K562 (cell line): ENCODE measurements at regions not wholly inside any gene's neighbourhood (a gene's known extent, or its start where the extent isn't known, plus 50 kb on each side); places are given as distances from the start of the nearest gene placed in this dataset.

Experiments used
- ATAC-seq: fragments of 200-7000 bp; cut with Tn5 transposase; 3 replicates; pipeline ENCODE4 v1.9.1; 2020; ENCODE audit warnings: moderate library complexity
- BruUV-seq: library from RNA; stranded (reverse); fragments of 400-500 nt; replicated peaks from 2 replicates; lab custom pipeline; 2021; lab: Mats Ljungman, UMichigan
- CTCF ChIA-PET: fragments of 300-600 bp; formaldehyde crosslinking; extraction: SDS; loops from one replicate; lab custom pipeline; 2021; ENCODE audit warnings: low intra/inter-chr PET ratio; lab: Yijun Ruan, JAX
- POLR2A ChIA-PET: fragments of 300-600, 350-650 bp; sonication (Branson Sonifier 250); formaldehyde crosslinking; extraction: SDS; loops from one replicate; lab custom pipeline; 2021; ENCODE audit warnings: antibody characterized with exemption, inconsistent platforms; lab: Yijun Ruan, JAX
- DNase-seq, 4 experiments: peaks; one replicate each; pipeline versions ENCODE4 v3.0.0 to v3.0.0-alpha.2; 2011 to 2018; ENCODE audit warnings: low spot score in 3 of 4, mixed read lengths in 3 of 4; ENCODE audit errors: extremely low read depth in 1 of 4
- FAIRE-seq: peaks from 2 replicates; lab custom pipeline; 2011; peaks lifted over from hg19 to GRCh38; lab: Jason Lieb, UNC
- H2AFZ ChIP-seq: 2 replicates; pipeline ENCODE4 v1.6.0; 2011; ENCODE audit warnings: low read depth, low read length, control low read depth, inconsistent platforms
- H3K27ac ChIP-seq: fragments of 200-600 bp; 3 replicates; pipeline ENCODE4 v1.8.0; 2011; ENCODE audit warnings: low read depth, mild to moderate bottlenecking, control low read depth, inconsistent platforms, low read length, moderate library complexity, mixed read lengths; ENCODE audit errors: extremely low read depth
- H3K27me3 ChIP-seq, 2 experiments: fragments of 300-600 bp in 1 of 2; 2 replicates in 1 of 2; 3 replicates in 1 of 2; pipeline versions ENCODE4 v1.6.0 to v1.8.0; 2011; ENCODE audit warnings: inconsistent platforms in 2 of 2, low read length in 2 of 2, mild to moderate bottlenecking in 1 of 2, mixed read lengths in 1 of 2, moderate library complexity in 1 of 2; ENCODE audit not compliant: control insufficient read depth in 2 of 2, insufficient read depth in 2 of 2
- H3K36me3 ChIP-seq: fragments of 300-600 bp; 3 replicates; pipeline ENCODE4 v1.8.0; 2011; ENCODE audit warnings: mild to moderate bottlenecking, low read length, inconsistent platforms; ENCODE audit not compliant: control insufficient read depth, insufficient read depth
- H3K4me1 ChIP-seq, 2 experiments: fragments of 200-600 bp in 1 of 2; replicated peaks in 1 of 2; 2 replicates in 1 of 2; 3 replicates in 1 of 2; pipeline versions ENCODE4 v1.5.1 to v1.8.0; 2011; ENCODE audit warnings: inconsistent platforms in 2 of 2, low read length in 2 of 2, mild to moderate bottlenecking in 1 of 2, mixed read lengths in 1 of 2, moderate library complexity in 1 of 2; ENCODE audit not compliant: control insufficient read depth in 2 of 2, insufficient read depth in 2 of 2
- H3K4me2 ChIP-seq: 2 replicates; pipeline ENCODE4 v1.6.1; 2011; ENCODE audit warnings: low read length, control low read depth, inconsistent platforms, mixed read lengths; ENCODE audit not compliant: insufficient read depth
- H3K4me3 ChIP-seq: fragments of 200-600 bp; sonication (generic), shearing (Covaris generic); 2 replicates; pipeline ENCODE4 v1.5.1; 2016; ENCODE audit warnings: control low read depth, inconsistent platforms
- H3K79me2 ChIP-seq: fragments of 200-600 bp; 3 replicates; pipeline ENCODE4 v1.8.0; 2011; ENCODE audit warnings: low read length, inconsistent platforms; ENCODE audit not compliant: control insufficient read depth, insufficient read depth
- H3K9ac ChIP-seq, 2 experiments: 2 replicates each; pipeline versions ENCODE4 v1.6.0 to v1.6.1; 2011; ENCODE audit warnings: low read depth in 2 of 2, low read length in 2 of 2, control low read depth in 1 of 2, inconsistent platforms in 1 of 2, mild to moderate bottlenecking in 1 of 2, mixed read lengths in 1 of 2; ENCODE audit not compliant: insufficient read depth in 1 of 2
- H3K9me1 ChIP-seq: one replicate; pipeline ENCODE4 v1.6.0; 2011; ENCODE audit warnings: inconsistent platforms, mild to moderate bottlenecking, low read length, moderate library complexity; ENCODE audit not compliant: control insufficient read depth, insufficient read depth
- H3K9me3 ChIP-seq: replicated peaks from 2 replicates; pipeline ENCODE4 v1.5.1; 2011; ENCODE audit warnings: low read depth, low read length, inconsistent platforms; ENCODE audit not compliant: control insufficient read depth, insufficient read depth
- H4K20me1 ChIP-seq: replicated peaks from 2 replicates; pipeline ENCODE4 v1.6.1; 2011; ENCODE audit warnings: low read length, inconsistent platforms, mixed read lengths; ENCODE audit not compliant: control insufficient read depth, insufficient read depth
- BRF1 ChIP-seq: IDR thresholded peaks from 3 replicates; pipeline ENCODE4 v1.6.1; 2011; ENCODE audit warnings: borderline replicate concordance, mild to moderate bottlenecking; ENCODE audit not compliant: insufficient read length; ENCODE audit errors: extremely low read depth
- CBX1 ChIP-seq: sonication (generic); IDR thresholded peaks from 2 replicates; pipeline ENCODE4 v1.6.1; 2016; ENCODE audit warnings: antibody characterized with exemption, low read depth, mild to moderate bottlenecking
- CXXC5 ChIP-seq: fragments of 250-450 bp; sonication (Bioruptor Pico); IDR thresholded peaks from 2 replicates; pipeline ENCODE4 v1.8.0; 2022; ENCODE audit warnings: inconsistent platforms, mild to moderate bottlenecking, moderate library complexity
- FOXM1 ChIP-seq, 2 experiments: fragments of 450-650 bp in 1 of 2; sonication (generic) in 1 of 2; formaldehyde crosslinking in 1 of 2; IDR thresholded peaks; 2 replicates each; pipeline versions ENCODE4 v1.6.1 to v1.9.0; 2017 to 2022; ENCODE audit warnings: low read depth in 2 of 2, mild to moderate bottlenecking in 2 of 2, missing genetic modification reagents in 1 of 2, moderate library complexity in 1 of 2
- HEY1 ChIP-seq: fragments of 250-450 bp; sonication (Bioruptor Pico); IDR thresholded peaks from 2 replicates; pipeline ENCODE4 v1.5.0; 2020; ENCODE audit warnings: mild to moderate bottlenecking, moderate library complexity, borderline replicate concordance
- KAT7 ChIP-seq: sonication (generic); formaldehyde crosslinking; IDR thresholded peaks from 2 replicates; pipeline ENCODE4 v1.8.0; 2022; ENCODE audit warnings: missing genetic modification reagents, mild to moderate bottlenecking, borderline replicate concordance
- L3MBTL2 ChIP-seq: fragments of 450-650 bp; IDR thresholded peaks from 2 replicates; pipeline ENCODE4 v1.6.1; 2016; ENCODE audit warnings: mild to moderate bottlenecking, moderate library complexity
- MTA1 ChIP-seq: fragments of 450-650 bp; IDR thresholded peaks from 2 replicates; pipeline ENCODE4 v1.6.1; 2017; ENCODE audit warnings: borderline replicate concordance
- MYBL2 ChIP-seq, 2 experiments: fragments of 450-650 bp in 1 of 2; sonication (generic) in 1 of 2; formaldehyde crosslinking in 1 of 2; IDR thresholded peaks; 2 replicates each; pipeline versions ENCODE4 v1.6.1 to v1.8.1; 2017 to 2022; ENCODE audit warnings: borderline replicate concordance in 1 of 2, inconsistent platforms in 1 of 2, low read depth in 1 of 2, mild to moderate bottlenecking in 1 of 2, missing genetic modification reagents in 1 of 2, moderate library complexity in 1 of 2
- NUFIP1 ChIP-seq: fragments of 450-650 bp; IDR thresholded peaks from 2 replicates; pipeline ENCODE4 v1.6.1; 2018; ENCODE audit not compliant: partially characterized antibody
- RNF2 ChIP-seq: sonication (generic); IDR thresholded peaks from 2 replicates; pipeline ENCODE4 v1.6.1; 2016
- SMARCA4 ChIP-seq: fragments of 450-650 bp; IDR thresholded peaks from 2 replicates; pipeline ENCODE4 v1.6.1; 2016
- SPI1 ChIP-seq: IDR thresholded peaks from 2 replicates; pipeline ENCODE4 v1.6.1; 2011; ENCODE audit warnings: low read depth, low read length, control low read depth, borderline replicate concordance
- SRSF1 ChIP-seq: fragments of 200-400 bp; formaldehyde crosslinking; IDR thresholded peaks from 2 replicates; pipeline ENCODE4 v1.6.1; 2017; ENCODE audit warnings: mild to moderate bottlenecking, low read depth, low read length, moderate library complexity
- USF2 ChIP-seq: sonication (generic); formaldehyde crosslinking; IDR thresholded peaks from 2 replicates; pipeline ENCODE4 v1.5.0; 2020; ENCODE audit warnings: missing genetic modification reagents
- ZNF79 ChIP-seq: fragments of 250-450 bp; sonication (Bioruptor Pico); IDR thresholded peaks from 2 replicates; pipeline ENCODE4 v1.4.0; 2020; ENCODE audit warnings: low read depth, mild to moderate bottlenecking, moderate library complexity
- ZZZ3 ChIP-seq: fragments of 450-650 bp; IDR thresholded peaks from 2 replicates; pipeline ENCODE4 v1.6.1; 2016; ENCODE audit warnings: antibody characterized with exemption, mild to moderate bottlenecking, moderate library complexity
- WGBS: fragments of 100-300 bp; shearing (Covaris generic); methylation state at CpG from one replicate; pipeline ENCODE4 v1.1.6; 2016; ENCODE audit warnings: low coverage, mixed read lengths; ENCODE audit not compliant: insufficient coverage; ENCODE audit errors: missing lambda C conversion rate; 5-methylcytosine and 5-hydroxymethylcytosine counted together
- in situ Hi-C: fragments of 300-500 bp; cut with MboI; formaldehyde crosslinking; loops from 4 replicates; pipeline ENCODE4 v1.15.0; 2018; ENCODE audit warnings: inconsistent platforms, mixed read lengths
- intact Hi-C: fragments of 100-400 bp; cut with micrococcal nuclease; formaldehyde crosslinking; loops from 2 replicates; pipeline ENCODE4 v1.14.2; 2022
- TF ChIP-seq, protein P1 (sequence below), 3 experiments: IDR thresholded peaks in 2 of 3; conservative IDR thresholded peaks in 1 of 3; 2 replicates each; pipeline ENCODE4 v1.5.1; 2011 to 2012; ENCODE audit warnings: low read length in 3 of 3, mild to moderate bottlenecking in 3 of 3, control low read depth in 2 of 3, improper control_type of control experiment in 1 of 3, inconsistent platforms in 1 of 3, low read depth in 1 of 3, mixed read lengths in 1 of 3, moderate library complexity in 1 of 3; ENCODE audit not compliant: insufficient read depth in 2 of 3

GRCh38 chr17:22517716-22518115 lies 825.4 kb downstream of the KCNJ18 start (continued):
- TF ChIP-seq, protein P1, sequence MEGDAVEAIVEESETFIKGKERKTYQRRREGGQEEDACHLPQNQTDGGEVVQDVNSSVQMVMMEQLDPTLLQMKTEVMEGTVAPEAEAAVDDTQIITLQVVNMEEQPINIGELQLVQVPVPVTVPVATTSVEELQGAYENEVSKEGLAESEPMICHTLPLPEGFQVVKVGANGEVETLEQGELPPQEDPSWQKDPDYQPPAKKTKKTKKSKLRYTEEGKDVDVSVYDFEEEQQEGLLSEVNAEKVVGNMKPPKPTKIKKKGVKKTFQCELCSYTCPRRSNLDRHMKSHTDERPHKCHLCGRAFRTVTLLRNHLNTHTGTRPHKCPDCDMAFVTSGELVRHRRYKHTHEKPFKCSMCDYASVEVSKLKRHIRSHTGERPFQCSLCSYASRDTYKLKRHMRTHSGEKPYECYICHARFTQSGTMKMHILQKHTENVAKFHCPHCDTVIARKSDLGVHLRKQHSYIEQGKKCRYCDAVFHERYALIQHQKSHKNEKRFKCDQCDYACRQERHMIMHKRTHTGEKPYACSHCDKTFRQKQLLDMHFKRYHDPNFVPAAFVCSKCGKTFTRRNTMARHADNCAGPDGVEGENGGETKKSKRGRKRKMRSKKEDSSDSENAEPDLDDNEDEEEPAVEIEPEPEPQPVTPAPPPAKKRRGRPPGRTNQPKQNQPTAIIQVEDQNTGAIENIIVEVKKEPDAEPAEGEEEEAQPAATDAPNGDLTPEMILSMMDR (IDR thresholded peaks at IDR 0.05 in 2 of 3, conservative IDR thresholded peaks at IDR 0.05 in 1 of 3; ENCODE audit: insufficient read depth in 2 of 3, low read depth in 1 of 3, low read length in 3 of 3) = peak; percentile 43 to 52 (median 45); a peak in 4 of 6 replicates
- TF ChIP-seq SPI1 (peak; percentile 90), L3MBTL2 (peak; percentile 94), HEY1 (CRISPR knock-in tag) (no peak), KAT7 (CRISPR knock-in tag) (no peak), USF2 (CRISPR knock-in tag) (peak; percentile 53), RNF2 (0 out of 2 replicates have a peak, but pooled peaks have one; percentile 30), MTA1 (no peak), CXXC5 (CRISPR knock-in tag) (peak; percentile 29; the same call in 1 of the 2 replicates)
- TF ChIP-seq, all 486 proteins: peak for 16

- no peak overlapping the region for H3K4me2 ChIP-seq
- no peaks in the 10 kb centered on the region for H3K27me3 ChIP-seq
- in situ Hi-C loops = no loop called here
- FAIRE-seq = no peak
- H3K9me1 ChIP-seq = no peaks in the 10 kb centered on the region
- H3K9me3 ChIP-seq = no peaks in the 10 kb centered on the region
- POLR2A ChIA-PET = no interaction called here
- no peak for DNase-seq
- peaks cover 0 to 7% of the 10 kb centered on the region in 2 experiments; a peak in 3 of 5 replicates for H3K4me1 ChIP-seq
- BruUV-seq = no TSS peak
- WGBS = 0% methylated on average over 8 of the region's 10 CpGs
- H4K20me1 ChIP-seq = no peaks in the 10 kb centered on the region
- no peak overlapping the region for H3K4me3 ChIP-seq
- no peaks in the 10 kb centered on the region for H3K36me3 ChIP-seq
- no peak for ATAC-seq
- H2AFZ ChIP-seq = no peak overlapping the region
- H3K9ac ChIP-seq = no peak overlapping the region
- no peaks in the 10 kb centered on the region for H3K79me2 ChIP-seq
- intact Hi-C loops = loop anchor here (5.0 kb wide), 1 partner anchor 66 kb away; no protein-coding TSS in a partner anchor
- TF ChIP-seq FOXM1 (IDR thresholded peaks at IDR 0.05; ENCODE audit: low read depth) = no peak
- TF ChIP-seq FOXM1 (CRISPR knock-in tag; IDR thresholded peaks at IDR 0.05; ENCODE audit: low read depth) = no peak
- no peak for TF ChIP-seq ZNF79 (CRISPR knock-in tag)
- TF ChIP-seq BRF1 = no peak
- TF ChIP-seq SRSF1 = no peak
- no peak for TF ChIP-seq NUFIP1
- no peak for TF ChIP-seq ZZZ3
- TF ChIP-seq CBX1 = no peak
- no peak for TF ChIP-seq SMARCA4
- no peak for TF ChIP-seq MYBL2 (IDR thresholded peaks at IDR 0.05; ENCODE audit: low read depth)
- no peak for TF ChIP-seq MYBL2 (CRISPR knock-in tag; IDR thresholded peaks at IDR 0.05; ENCODE audit: borderline replicate concordance)
- no peak overlapping the region for H3K27ac ChIP-seq
- CTCF ChIA-PET = no interaction called here
Measured at GRCh38 chr17:22518185-22518584, 825.9 kb downstream of the KCNJ18 start.
